ENCODE measurements at regions not wholly inside any gene's neighbourhood (a gene's known extent, or its start where the extent isn't known, plus 50 kb on each side); places are given as distances from the start of the nearest gene placed in this dataset.

DNA sequence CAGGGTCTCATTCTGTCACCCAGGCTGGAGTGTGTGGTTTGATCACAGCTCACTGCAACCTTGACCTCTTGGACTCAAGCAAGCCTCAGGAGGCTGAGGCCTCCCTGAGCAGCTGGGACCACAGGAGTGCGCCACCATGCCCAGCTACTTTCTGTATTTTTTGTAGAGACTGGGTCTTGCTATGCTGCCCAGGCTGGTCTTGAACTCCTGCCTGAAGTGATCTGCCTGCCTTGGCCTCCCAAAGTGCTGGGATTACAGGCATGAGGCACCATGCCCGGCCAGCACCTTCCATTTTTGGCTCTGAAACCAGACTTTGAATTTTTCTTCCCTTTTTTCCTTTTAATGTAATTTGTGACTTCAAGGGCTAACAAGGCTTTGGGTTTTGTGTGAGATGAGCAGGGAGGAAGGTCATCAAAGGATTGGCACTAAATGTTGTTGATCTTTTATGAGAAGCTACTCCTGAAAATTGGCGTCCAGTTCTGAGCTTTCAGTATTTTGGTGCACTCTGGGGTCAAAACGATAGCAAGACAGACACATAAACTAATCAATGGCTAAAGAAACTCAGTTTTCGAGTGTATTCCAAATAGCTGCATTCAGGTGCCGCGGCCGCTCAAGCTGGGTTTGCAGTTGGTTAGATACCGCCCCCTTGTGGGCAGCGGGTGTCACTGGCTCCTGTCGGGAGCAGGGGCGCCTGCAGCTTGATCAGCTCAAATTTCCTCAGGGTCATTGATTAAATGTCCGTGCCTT is 51.9 kb upstream of the CLMP start:
- H3K4me1 ChIP-seq = peaks cover 0 to 18% (median 9%) of the 10 kb centered on the region in 4 donors
- H3K36me3 ChIP-seq = no peaks in the 10 kb centered on the region
- peaks cover 0 to 7% (median 0%) of the 10 kb centered on the region in 3 donors for H3K27me3 ChIP-seq
- no peak overlapping the region for H3K27ac ChIP-seq
- DNase-seq = peak; percentile 83 to 94
- no peak overlapping the region for H3K4me3 ChIP-seq
- 12 to 15% (median 14%) methylated on average over 13 of the region's 13 CpGs for WGBS, 5 donors
- intact Hi-C loops (cut with DNase I; ENCODE audit: low total_unique reads) = no loop called here
- no peak for TF ChIP-seq EP300 (IDR thresholded peaks at IDR 0.05)
- TF ChIP-seq CTCF (IDR thresholded peaks at IDR 0.05) = peak in 5 of 7 experiments; percentile 59 to 96 (median 94)
- no peak for TF ChIP-seq POLR2A (IDR thresholded peaks at IDR 0.05)
- TF ChIP-seq POLR2AphosphoS5 (IDR thresholded peaks at IDR 0.05) = peak in 1 of 3 donors; percentile 22
- no peaks in the 10 kb centered on the region for H3K9me3 ChIP-seq

- no peaks in the 10 kb centered on the region for H3K9me3 ChIP-seq
- H3K27ac ChIP-seq = no peak overlapping the region
- 72 to 85% (median 84%) methylated on average over 6 of the region's 6 CpGs for WGBS, 5 donors
- peaks cover 0 to 7% (median 0%) of the 10 kb centered on the region in 3 donors for H3K27me3 ChIP-seq
- no peaks in the 10 kb centered on the region for H3K36me3 ChIP-seq
- DNase-seq = no peak
- intact Hi-C loops (cut with DNase I; ENCODE audit: low total_unique reads) = no loop called here
- peaks cover 0 to 10% (median 8%) of the 10 kb centered on the region in 4 donors for H3K4me1 ChIP-seq
- no peak for TF ChIP-seq POLR2A (IDR thresholded peaks at IDR 0.05)
- no peak for TF ChIP-seq EP300 (IDR thresholded peaks at IDR 0.05)
- TF ChIP-seq POLR2AphosphoS5 (IDR thresholded peaks at IDR 0.05) = no peak
- TF ChIP-seq CTCF (IDR thresholded peaks at IDR 0.05) = no peak
- H3K4me3 ChIP-seq = no peak overlapping the region
Measured at GRCh38 chr11:123245567-123245966, 50.5 kb upstream of the CLMP start.

Small RNAs in the stretch of these regions (small RNA-seq; reads per million reads assigned to genes)
- gene RF00096 = 0 reads per million in 4 donors

Data from stomach (tissue), 8 donors.